WTC11 (cell line): ENCODE measurements at regions not wholly inside any gene's neighbourhood (a gene's known extent, or its start where the extent isn't known, plus 50 kb on each side); places are given as distances from the start of the nearest gene placed in this dataset.

Source experiments
- ATAC-seq: fragments of 200-7000 bp; cut with Tn5 transposase; 2 replicates; pipeline ENCODE4 v1.10.0; 2021; ENCODE audit warnings: mild to moderate bottlenecking, moderate library complexity
- CTCF ChIA-PET: fragments of 300-600 bp; sonication (Branson Sonifier 250); formaldehyde crosslinking; loops from one replicate; lab custom pipeline; 2021; ENCODE audit warnings: antibody characterized with exemption; lab: Charles Lee
- POLR2A ChIA-PET: fragments of 350-600 bp; sonication (Branson Sonifier 250); formaldehyde crosslinking; loops from one replicate; lab custom pipeline; 2021; ENCODE audit warnings: antibody characterized with exemption; lab: Charles Lee
- DNase-seq: peaks from one replicate; pipeline ENCODE4 v3.0.0; 2021; ENCODE audit warnings: low spot score
- H3K27ac Mint-ChIP-seq: 2 replicates; pipeline ENCODE4 v1.8.0; 2021; ENCODE audit warnings: mixed read lengths
- H3K27me3 Mint-ChIP-seq: 2 replicates; pipeline ENCODE4 v1.8.0; 2021; ENCODE audit warnings: low read depth, mild to moderate bottlenecking, moderate library complexity, mixed read lengths
- H3K36me3 Mint-ChIP-seq: 2 replicates; pipeline ENCODE4 v1.8.0; 2021; ENCODE audit warnings: mixed read lengths
- H3K4me1 Mint-ChIP-seq: 2 replicates; pipeline ENCODE4 v1.8.0; 2022; ENCODE audit warnings: mixed read lengths
- H3K4me3 Mint-ChIP-seq: 2 replicates; pipeline ENCODE4 v1.8.0; 2021; ENCODE audit warnings: mild to moderate bottlenecking, moderate library complexity, mixed read lengths
- H3K9me3 Mint-ChIP-seq: 2 replicates; pipeline ENCODE4 v1.8.0; 2021; ENCODE audit warnings: mixed read lengths
- ATF1 ChIP-seq: sonication (generic); formaldehyde crosslinking; IDR thresholded peaks from 2 replicates; pipeline ENCODE4 v1.8.1; 2023; ENCODE audit warnings: mild to moderate bottlenecking, moderate library complexity, missing genetic modification reagents
- ATF6 ChIP-seq: sonication (generic); formaldehyde crosslinking; IDR thresholded peaks from 2 replicates; pipeline ENCODE4 v1.8.1; 2023; ENCODE audit warnings: mild to moderate bottlenecking, missing genetic modification reagents
- CBFB ChIP-seq: sonication (generic); formaldehyde crosslinking; IDR thresholded peaks from 2 replicates; pipeline ENCODE4 v1.8.1; 2022; ENCODE audit warnings: mild to moderate bottlenecking, low read depth, missing genetic modification reagents
- CREB1 ChIP-seq: sonication (generic); formaldehyde crosslinking; IDR thresholded peaks from 2 replicates; pipeline ENCODE4 v1.8.0; 2023; ENCODE audit warnings: mild to moderate bottlenecking, missing genetic modification reagents
- FOXP4 ChIP-seq: sonication (generic); formaldehyde crosslinking; IDR thresholded peaks from 2 replicates; pipeline ENCODE4 v1.8.0; 2022; ENCODE audit warnings: mild to moderate bottlenecking, missing genetic modification reagents
- GRHL2 ChIP-seq: fragments of 250-450 bp; sonication (Bioruptor Pico); IDR thresholded peaks from 2 replicates; pipeline ENCODE4 v1.8.0; 2022; ENCODE audit warnings: mild to moderate bottlenecking, moderate library complexity; ENCODE audit not compliant: insufficient replicate concordance, severe bottlenecking
- GTF2I ChIP-seq: fragments of 250-450 bp; sonication (Bioruptor Pico); conservative IDR thresholded peaks from 2 replicates; pipeline ENCODE4 v1.4.0; 2021; ENCODE audit warnings: mild to moderate bottlenecking
- KAT7 ChIP-seq: sonication (generic); formaldehyde crosslinking; IDR thresholded peaks from 2 replicates; pipeline ENCODE4 v1.8.1; 2023; ENCODE audit warnings: missing genetic modification reagents, mild to moderate bottlenecking, borderline replicate concordance
- NFATC4 ChIP-seq: fragments of 250-450 bp; sonication (Bioruptor Pico); IDR thresholded peaks from 2 replicates; pipeline ENCODE4 v1.9.0; 2021; ENCODE audit warnings: mild to moderate bottlenecking
- NR1H2 ChIP-seq: sonication (generic); formaldehyde crosslinking; IDR thresholded peaks from 2 replicates; pipeline ENCODE4 v1.9.0; 2021; ENCODE audit warnings: mild to moderate bottlenecking, moderate library complexity, missing genetic modification reagents
- OVOL2 ChIP-seq: fragments of 250-450 bp; sonication (Bioruptor Pico); IDR thresholded peaks from 2 replicates; pipeline ENCODE4 v1.9.0; 2021; ENCODE audit warnings: mild to moderate bottlenecking, borderline replicate concordance
- PRRX2 ChIP-seq: fragments of 250-450 bp; sonication (Bioruptor Pico); IDR thresholded peaks from 2 replicates; pipeline ENCODE4 v1.8.0; 2021; ENCODE audit warnings: mild to moderate bottlenecking
- SMAD3 ChIP-seq: sonication (generic); formaldehyde crosslinking; IDR thresholded peaks from 2 replicates; pipeline ENCODE4 v1.8.0; 2022; ENCODE audit warnings: missing genetic modification reagents, mild to moderate bottlenecking, borderline replicate concordance
- SMAD4 ChIP-seq: sonication (generic); formaldehyde crosslinking; IDR thresholded peaks from 2 replicates; pipeline ENCODE4 v1.8.0; 2022; ENCODE audit warnings: mild to moderate bottlenecking, missing genetic modification reagents
- SOX15 ChIP-seq: fragments of 250-450 bp; sonication (Bioruptor Pico); IDR thresholded peaks from 2 replicates; pipeline ENCODE4 v1.9.0; 2021; ENCODE audit warnings: mild to moderate bottlenecking
- ZNF138 ChIP-seq: sonication (generic); formaldehyde crosslinking; conservative IDR thresholded peaks from 2 replicates; pipeline ENCODE4 v1.8.1; 2022; ENCODE audit warnings: mild to moderate bottlenecking, moderate library complexity, missing genetic modification reagents
- ZNF219 ChIP-seq: sonication (generic); formaldehyde crosslinking; IDR thresholded peaks from 2 replicates; pipeline ENCODE4 v1.8.0; 2023; ENCODE audit warnings: missing genetic modification reagents, mild to moderate bottlenecking, borderline replicate concordance
- ZNF263 ChIP-seq: sonication (generic); formaldehyde crosslinking; IDR thresholded peaks from 2 replicates; pipeline ENCODE4 v1.8.1; 2022; ENCODE audit warnings: low read depth, mild to moderate bottlenecking, moderate library complexity, missing genetic modification reagents
- ZNF396 ChIP-seq: fragments of 250-450 bp; sonication (Bioruptor Pico); IDR thresholded peaks from 2 replicates; pipeline ENCODE4 v1.8.0; 2021; ENCODE audit warnings: mild to moderate bottlenecking, moderate library complexity, borderline replicate concordance
- ZNF423 ChIP-seq: fragments of 250-450 bp; sonication (Bioruptor Pico); IDR thresholded peaks from 2 replicates; pipeline ENCODE4 v2.1.2; 2022; ENCODE audit warnings: mild to moderate bottlenecking, moderate library complexity
- ZNF425 ChIP-seq: fragments of 250-450 bp; sonication (Bioruptor Pico); conservative IDR thresholded peaks from 2 replicates; pipeline ENCODE4 v1.9.0; 2021; ENCODE audit warnings: mild to moderate bottlenecking

GRCh38 chr5:105680858-105681475, 1989.8 kb downstream of the EFNA5 start (continued):
- no peak for TF ChIP-seq PRRX2
- no peak for TF ChIP-seq ZNF219 (CRISPR knock-in tag)
- TF ChIP-seq ZNF263 (CRISPR knock-in tag), result no peak
- TF ChIP-seq FOXP4 (CRISPR knock-in tag), result no peak
- no peak for TF ChIP-seq CREB1 (CRISPR knock-in tag)
- no peak for TF ChIP-seq GTF2I (CRISPR knock-in tag)
- no peak for TF ChIP-seq GRHL2 (CRISPR knock-in tag)
- no peak for TF ChIP-seq SMAD3 (CRISPR knock-in tag)
- no peak for TF ChIP-seq NFATC4 (CRISPR knock-in tag)
- TF ChIP-seq OVOL2 (CRISPR knock-in tag), result no peak

GRCh38 chr5:105677291-105677690, 1993.4 kb downstream of the EFNA5 start:
- ATAC-seq, result no peak
- TF ChIP-seq ATF1 (CRISPR knock-in tag), result no peak
- no peak for TF ChIP-seq ATF6
- no peak for TF ChIP-seq ZNF425
- no peak for TF ChIP-seq NR1H2
- no peak for TF ChIP-seq SOX15 (CRISPR knock-in tag)
- TF ChIP-seq ZNF138 (CRISPR knock-in tag), result no peak
- no peak for TF ChIP-seq SMAD4 (CRISPR knock-in tag)
- no peak for TF ChIP-seq CBFB (CRISPR knock-in tag)
- no peak for TF ChIP-seq ZNF396 (CRISPR knock-in tag)
- no peak for TF ChIP-seq ZNF423
- no peak for TF ChIP-seq ZNF263 (CRISPR knock-in tag)
- no peak for TF ChIP-seq KAT7 (CRISPR knock-in tag)
- TF ChIP-seq, all 79 proteins: peak for 0
- DNase-seq, result no peak

More at GRCh38 chr5:105677291-105677690, 1993.4 kb downstream of the EFNA5 start:
- ChIA-PET POLR2A (no interaction called here), CTCF (no interaction called here)
- Mint-ChIP-seq H3K4me3 (no peak overlapping the region), H3K4me1 (peaks cover 10% of the 10 kb centered on the region), H3K27ac (no peak overlapping the region), H3K27me3 (no peaks in the 10 kb centered on the region), H3K36me3 (no peaks in the 10 kb centered on the region), H3K9me3 (no peaks in the 10 kb centered on the region)
